ENCODE measurements at regions not wholly inside any gene's neighbourhood (a gene's known extent, or its start where the extent isn't known, plus 50 kb on each side); places are given as distances from the start of the nearest gene placed in this dataset.

DNA sequence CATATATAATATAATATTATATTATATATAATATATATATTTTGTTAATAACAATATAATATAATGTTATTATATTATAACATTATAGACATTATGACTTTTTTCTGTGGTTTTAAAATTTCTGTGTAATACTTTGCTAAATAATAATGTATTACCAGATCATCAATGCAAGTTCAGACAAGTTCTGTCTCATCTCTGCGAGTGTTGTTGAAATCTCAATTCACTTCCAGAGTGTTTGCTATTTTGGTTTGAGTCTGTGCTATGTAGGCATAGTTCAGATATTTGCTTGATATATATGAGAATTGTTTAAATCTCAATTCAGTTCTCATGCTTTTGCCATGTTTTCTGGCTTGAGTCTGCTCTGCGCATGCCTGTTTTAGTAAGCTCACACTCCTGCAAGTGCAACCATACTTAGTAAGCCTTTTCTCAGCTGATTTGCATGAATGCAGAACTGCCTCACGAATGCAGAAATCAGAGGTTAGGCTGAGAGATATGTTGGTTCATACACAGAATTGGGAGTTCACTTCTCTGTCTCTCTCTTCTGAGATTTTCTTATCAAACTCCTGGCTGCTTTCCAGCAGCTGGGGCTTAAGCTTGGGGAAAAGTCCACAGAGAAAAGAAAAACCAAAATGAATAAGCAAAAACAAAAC is 830.2 kb upstream of the SORCS1 start:
- H3F3A ChIP-seq (ENCODE audit: insufficient read depth): no peaks in the 10 kb centered on the region
- TF ChIP-seq EZH2 (IDR thresholded peaks at IDR 0.05; ENCODE audit: insufficient read depth, poor library complexity, severe bottlenecking) (no peak), EZH2phosphoT487 (IDR thresholded peaks at IDR 0.05; ENCODE audit: insufficient read depth, low read depth) (no peak)
- H3K36me3 ChIP-seq (ENCODE audit: low read depth): no peaks in the 10 kb centered on the region
- H3K27ac ChIP-seq: no peak overlapping the region
- no peak overlapping the region for H3K4me3 ChIP-seq
- WGBS, 2 experiments (ENCODE audit: low coverage in 1 of 2, low lambda C conversion rate in 2 of 2, missing lambda C conversion rate in 2 of 2): 92 to 97% methylated on average over 3 of the region's 3 CpGs
- H3K9me2 ChIP-seq (ENCODE audit: insufficient read depth): no peaks in the 10 kb centered on the region; the same call in 1 of the 2 replicates
- H4K20me1 ChIP-seq (ENCODE audit: insufficient read depth): no peaks in the 10 kb centered on the region
- no peaks in the 10 kb centered on the region for H3K4me1 ChIP-seq (ENCODE audit: insufficient read depth)
- no peaks in the 10 kb centered on the region for H3K27me3 ChIP-seq (replicated peaks; ENCODE audit: insufficient read depth)
- no peaks in the 10 kb centered on the region for H3K9me3 ChIP-seq (ENCODE audit: low read depth)
- H3K79me2 ChIP-seq (ENCODE audit: insufficient read depth): no peaks in the 10 kb centered on the region
- H2AFZ ChIP-seq: no peak overlapping the region
- in situ Hi-C loops (cut with MboI): no loop called here
- DNase-seq: no peak
- no peak overlapping the region for H3K4me2 ChIP-seq (ENCODE audit: unreplicated experiment)
- no peak overlapping the region for H3K9ac ChIP-seq

GRCh38 chr10:107986571-107986970 is 822.1 kb upstream of the SORCS1 start:
- Histone ChIP-seq H3F3A (ENCODE audit: insufficient read depth) (peaks cover 12% of the 10 kb centered on the region; the same call in 1 of the 2 replicates), H3K36me3 (ENCODE audit: low read depth) (no peaks in the 10 kb centered on the region), H3K4me2 (ENCODE audit: unreplicated experiment) (peak overlapping the region; percentile 14), H2AFZ (peak overlapping the region; percentile 27), H3K79me2 (ENCODE audit: insufficient read depth) (no peaks in the 10 kb centered on the region), H3K9ac (no peak overlapping the region), H4K20me1 (ENCODE audit: insufficient read depth) (no peaks in the 10 kb centered on the region), H3K4me3 (no peak overlapping the region), H3K9me3 (ENCODE audit: low read depth) (no peaks in the 10 kb centered on the region), H3K27ac (peak overlapping the region; percentile 44), H3K4me1 (ENCODE audit: insufficient read depth) (peaks cover 21% of the 10 kb centered on the region), H3K9me2 (ENCODE audit: insufficient read depth) (no peaks in the 10 kb centered on the region), H3K27me3 (replicated peaks; ENCODE audit: insufficient read depth) (no peaks in the 10 kb centered on the region)
- TF ChIP-seq EZH2phosphoT487 (IDR thresholded peaks at IDR 0.05; ENCODE audit: insufficient read depth, low read depth) (no peak), EZH2 (IDR thresholded peaks at IDR 0.05; ENCODE audit: insufficient read depth, poor library complexity, severe bottlenecking) (no peak)
- peak; percentile 62 for DNase-seq
- WGBS, 2 experiments (ENCODE audit: low coverage in 1 of 2, low lambda C conversion rate in 2 of 2, missing lambda C conversion rate in 2 of 2): 9 to 12% methylated on average over 4 of the region's 4 CpGs
- in situ Hi-C loops (cut with MboI): no loop called here

DNA sequence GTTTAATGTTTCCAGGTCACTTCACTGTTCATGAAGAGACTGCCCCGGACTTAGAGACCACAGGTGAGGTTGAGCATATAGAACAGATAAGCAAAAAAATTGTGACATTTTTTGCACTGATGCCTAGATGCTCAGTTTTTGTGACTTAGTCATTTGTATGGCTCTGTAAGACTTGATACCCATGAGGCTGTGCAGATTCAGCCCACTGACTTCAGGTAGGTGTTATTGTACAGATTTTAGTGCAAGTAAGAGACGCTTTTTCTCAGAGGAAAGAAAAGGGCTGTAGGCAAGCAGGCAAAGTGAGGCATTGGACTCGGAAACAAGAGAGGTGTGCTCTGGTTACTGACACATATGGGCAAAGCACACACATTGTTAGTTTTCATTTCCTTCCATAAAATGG is 820.1 kb upstream of the SORCS1 start:
- in situ Hi-C loops (cut with MboI): no loop called here
- Histone ChIP-seq H2AFZ (no peak overlapping the region), H3K9me3 (ENCODE audit: low read depth) (no peaks in the 10 kb centered on the region), H3K4me1 (ENCODE audit: insufficient read depth) (peaks cover 21% of the 10 kb centered on the region), H3K79me2 (ENCODE audit: insufficient read depth) (no peaks in the 10 kb centered on the region), H3K9ac (no peak overlapping the region), H3K4me2 (ENCODE audit: unreplicated experiment) (no peak overlapping the region), H3K9me2 (ENCODE audit: insufficient read depth) (no peaks in the 10 kb centered on the region), H3K27ac (no peak overlapping the region), H4K20me1 (ENCODE audit: insufficient read depth) (no peaks in the 10 kb centered on the region), H3F3A (ENCODE audit: insufficient read depth) (peaks cover 12% of the 10 kb centered on the region; the same call in 1 of the 2 replicates), H3K36me3 (ENCODE audit: low read depth) (no peaks in the 10 kb centered on the region), H3K4me3 (no peak overlapping the region), H3K27me3 (replicated peaks; ENCODE audit: insufficient read depth) (no peaks in the 10 kb centered on the region)
- 84 to 89% methylated on average over 3 of the region's 3 CpGs for WGBS, 2 experiments (ENCODE audit: low coverage in 1 of 2, low lambda C conversion rate in 2 of 2, missing lambda C conversion rate in 2 of 2)
- no peak for DNase-seq
- TF ChIP-seq EZH2 (IDR thresholded peaks at IDR 0.05; ENCODE audit: insufficient read depth, poor library complexity, severe bottlenecking) (no peak), EZH2phosphoT487 (IDR thresholded peaks at IDR 0.05; ENCODE audit: insufficient read depth, low read depth) (no peak)

GRCh38 chr10:107984149-107984548 is 819.6 kb upstream of the SORCS1 start:
- no peaks in the 10 kb centered on the region for H4K20me1 ChIP-seq (ENCODE audit: insufficient read depth)
- 16 to 25% methylated on average over 2 of the region's 2 CpGs for WGBS, 2 experiments (ENCODE audit: low coverage in 1 of 2, low lambda C conversion rate in 2 of 2, missing lambda C conversion rate in 2 of 2)
- peaks cover 12% of the 10 kb centered on the region; the same call in 1 of the 2 replicates for H3F3A ChIP-seq (ENCODE audit: insufficient read depth)
- H3K9me3 ChIP-seq (ENCODE audit: low read depth): no peaks in the 10 kb centered on the region
- no peak overlapping the region for H3K9ac ChIP-seq
- no peak for DNase-seq
- H3K27ac ChIP-seq: no peak overlapping the region
- in situ Hi-C loops (cut with MboI): no loop called here
- no peak for TF ChIP-seq EZH2 (IDR thresholded peaks at IDR 0.05; ENCODE audit: insufficient read depth, poor library complexity, severe bottlenecking)
- H3K9me2 ChIP-seq (ENCODE audit: insufficient read depth): no peaks in the 10 kb centered on the region
- H3K4me3 ChIP-seq: no peak overlapping the region
- H3K4me2 ChIP-seq (ENCODE audit: unreplicated experiment): no peak overlapping the region
- no peaks in the 10 kb centered on the region for H3K79me2 ChIP-seq (ENCODE audit: insufficient read depth)
- H3K27me3 ChIP-seq (replicated peaks; ENCODE audit: insufficient read depth): no peaks in the 10 kb centered on the region
- no peaks in the 10 kb centered on the region for H3K36me3 ChIP-seq (ENCODE audit: low read depth)
- peaks cover 21% of the 10 kb centered on the region for H3K4me1 ChIP-seq (ENCODE audit: insufficient read depth)
- no peak overlapping the region for H2AFZ ChIP-seq

Data from GM23248 (cell line).